GM19395 (cell line): ENCODE measurements at regions not wholly inside any gene's neighbourhood (a gene's known extent, or its start where the extent isn't known, plus 50 kb on each side); places are given as distances from the start of the nearest gene placed in this dataset.

Experiments used
- ATAC-seq: cut with Tn5 transposase; IDR thresholded peaks from one replicate; pipeline ENCODE4 v1.9.1; 2021; ENCODE audit warnings: mild to moderate bottlenecking, moderate library complexity; ENCODE audit not compliant: unreplicated experiment

DNA sequence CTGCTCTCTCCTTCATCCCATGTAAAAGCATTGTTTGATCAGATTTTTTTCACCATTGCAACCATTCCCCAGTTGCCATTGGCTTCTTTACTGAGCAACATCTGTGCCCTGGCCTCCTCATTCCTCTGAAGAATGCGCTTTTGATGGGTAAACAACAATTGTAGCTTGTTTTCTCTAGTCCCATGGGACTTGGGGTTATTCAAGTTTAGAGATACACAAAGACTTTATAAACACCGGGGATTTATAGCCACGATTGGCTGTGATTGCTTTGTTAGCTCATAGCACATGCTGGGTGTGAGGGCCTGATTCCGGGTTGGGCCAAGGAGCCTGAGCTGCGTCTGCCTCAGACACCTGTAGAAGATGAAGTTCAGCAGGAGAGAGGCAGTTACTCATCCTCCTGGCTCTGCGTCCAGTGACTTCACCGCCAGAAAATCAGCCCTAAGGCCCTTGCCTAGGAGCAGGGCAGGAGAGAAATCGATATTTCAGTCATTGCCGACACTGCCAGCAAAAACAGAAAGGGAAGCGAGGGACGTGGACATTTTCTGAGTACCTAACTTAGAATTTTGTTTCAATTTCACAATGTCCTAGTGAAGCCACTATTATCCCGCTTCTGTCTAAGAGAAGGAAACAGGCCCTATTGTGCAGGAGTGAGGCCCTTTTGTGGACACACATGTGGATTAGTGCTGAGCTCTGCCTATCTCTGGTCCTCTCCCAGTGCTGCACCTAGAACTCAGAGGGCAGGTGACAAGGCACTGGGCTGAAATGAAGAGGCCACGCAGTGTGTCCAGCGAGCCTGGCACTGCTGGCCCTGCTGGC lies 159.8 kb upstream of the USP24 start:
- no peak for ATAC-seq

DNA sequence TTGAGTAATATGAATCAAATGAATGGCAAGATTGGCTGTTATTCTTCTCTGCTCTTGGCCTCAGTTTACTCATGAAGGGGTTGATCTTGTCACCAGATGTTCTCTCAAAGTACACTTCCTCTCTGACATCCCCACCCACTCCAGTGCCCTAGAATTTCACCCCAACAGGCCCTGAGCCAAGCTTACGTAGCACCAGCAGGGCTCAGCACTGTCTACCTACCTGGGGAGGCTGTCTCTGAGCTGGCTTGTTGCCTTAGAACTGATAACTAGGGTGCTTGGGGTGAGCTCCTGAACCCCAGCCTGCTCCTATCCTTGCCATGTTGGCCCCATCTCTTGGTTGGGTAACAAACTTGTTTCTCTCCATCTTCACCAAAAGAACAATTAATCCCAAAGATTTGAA lies 159.1 kb upstream of the USP24 start:
- ATAC-seq: no peak

DNA sequence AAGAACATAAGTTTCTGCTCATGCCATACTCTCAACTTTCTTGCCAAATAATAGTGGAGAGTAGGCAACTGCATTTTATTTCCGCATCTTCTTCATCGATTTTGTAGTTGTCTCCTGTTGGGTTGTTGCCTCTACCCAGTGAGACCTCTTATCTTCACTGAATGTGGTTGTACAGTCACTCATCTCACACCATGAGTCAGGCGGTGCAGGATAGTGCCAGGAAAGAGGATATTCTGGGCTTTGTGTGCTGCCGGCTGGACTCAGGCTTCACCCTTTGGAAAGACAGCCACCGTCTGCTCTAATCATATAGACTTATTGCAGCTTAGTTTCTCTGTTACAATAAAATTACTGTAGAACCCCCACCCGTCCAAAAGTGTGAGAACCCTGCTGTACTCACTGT lies 154.3 kb upstream of the USP24 start:
- ATAC-seq: no peak

DNA sequence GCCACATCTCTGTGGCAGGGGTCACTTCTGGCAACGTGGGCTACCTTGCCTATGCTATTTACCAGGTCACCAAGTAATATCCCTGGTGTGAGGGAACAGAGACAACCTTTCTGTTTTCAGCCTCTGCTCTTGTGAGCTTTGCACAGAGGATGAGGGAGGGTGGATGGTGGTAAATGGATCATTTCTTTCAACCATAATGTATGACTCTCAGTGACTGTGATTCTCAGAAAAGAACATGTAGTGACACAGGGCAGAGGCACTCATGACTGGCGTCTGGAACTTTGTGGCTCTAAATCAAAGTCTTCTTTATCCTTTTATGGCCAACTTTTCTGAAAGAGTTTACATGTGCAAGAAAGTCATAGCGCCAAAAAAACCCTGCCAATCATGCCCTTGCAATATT lies 153.5 kb upstream of the USP24 start:
- ATAC-seq: no peak

DNA sequence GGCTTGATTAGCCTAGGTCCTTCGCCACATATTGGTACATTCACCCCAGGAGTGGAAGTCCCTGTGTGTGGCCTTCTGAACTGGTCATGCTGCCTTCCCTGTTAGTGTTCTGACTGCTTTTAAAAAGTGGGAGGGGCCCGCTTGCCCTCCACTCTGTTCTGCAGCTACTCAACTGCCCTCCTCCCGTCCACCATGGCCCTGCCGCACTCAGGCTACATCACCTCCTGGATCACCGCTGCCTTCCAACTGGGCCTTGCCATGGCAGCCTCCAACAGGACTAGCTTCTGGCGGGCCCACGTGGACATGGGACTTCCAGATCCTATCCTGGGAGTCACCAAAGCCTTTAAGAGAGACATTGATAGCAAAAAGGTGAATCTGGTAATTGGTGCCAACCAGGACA lies 152.1 kb upstream of the USP24 start:
- ATAC-seq: no peak

DNA sequence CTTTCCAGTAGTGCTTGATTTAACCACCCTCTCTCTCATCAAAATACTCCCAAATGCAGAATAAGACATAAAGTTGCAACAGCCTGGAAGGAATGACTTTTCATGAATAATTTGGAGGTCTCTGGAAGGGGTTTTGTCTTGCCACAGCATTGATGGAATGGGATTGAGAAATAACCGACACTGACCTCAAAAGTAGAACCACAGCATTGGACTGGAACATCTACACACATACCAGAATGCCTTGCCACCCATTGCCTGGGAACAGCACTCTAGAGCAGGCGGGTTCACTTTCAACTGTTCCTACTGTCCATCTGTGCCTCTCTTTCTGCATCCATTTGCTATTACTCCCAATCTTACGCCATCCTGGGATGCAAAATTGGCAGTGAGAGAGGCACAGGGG lies 149.1 kb upstream of the USP24 start:
- ATAC-seq: no peak

DNA sequence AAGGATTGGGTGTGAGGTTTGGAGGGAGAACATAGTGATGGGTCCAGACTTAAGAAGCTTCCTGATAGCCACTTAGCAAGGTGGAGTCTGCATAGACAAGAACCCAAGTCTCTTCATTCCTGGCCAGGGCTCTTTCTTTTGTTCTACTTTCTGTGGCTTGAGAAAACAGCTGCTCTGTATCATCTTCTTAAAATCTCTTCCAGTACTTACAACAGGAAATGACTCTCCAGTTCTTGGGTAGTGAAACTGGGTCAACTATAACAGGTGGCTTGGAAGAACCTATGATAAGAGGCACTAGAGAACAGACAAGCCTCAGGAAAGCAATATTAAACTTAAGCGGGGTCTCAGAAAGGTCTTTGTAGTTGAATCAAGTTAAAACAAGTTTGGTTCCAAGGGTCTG lies 148.1 kb upstream of the USP24 start:
- no peak for ATAC-seq

DNA sequence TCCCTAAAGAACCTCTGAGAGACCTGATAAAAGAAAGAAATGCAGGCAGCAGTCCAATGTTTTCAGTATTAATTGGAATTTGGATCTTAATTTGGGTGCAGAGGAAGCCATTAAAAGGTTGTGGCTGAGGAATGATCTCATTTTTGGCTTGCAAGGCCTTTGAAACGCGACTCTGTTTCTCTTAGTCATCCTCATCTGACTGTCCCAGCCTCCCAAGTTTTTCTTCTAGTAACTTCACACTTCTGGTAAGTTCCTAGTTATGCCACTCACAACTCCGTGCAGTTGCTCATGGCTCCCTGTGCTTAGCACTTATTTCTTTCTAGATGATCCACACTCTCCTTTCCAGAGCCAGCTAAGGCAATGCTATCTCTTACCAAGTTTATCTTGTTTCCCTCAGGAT lies 147.4 kb upstream of the USP24 start:
- no peak for ATAC-seq

DNA sequence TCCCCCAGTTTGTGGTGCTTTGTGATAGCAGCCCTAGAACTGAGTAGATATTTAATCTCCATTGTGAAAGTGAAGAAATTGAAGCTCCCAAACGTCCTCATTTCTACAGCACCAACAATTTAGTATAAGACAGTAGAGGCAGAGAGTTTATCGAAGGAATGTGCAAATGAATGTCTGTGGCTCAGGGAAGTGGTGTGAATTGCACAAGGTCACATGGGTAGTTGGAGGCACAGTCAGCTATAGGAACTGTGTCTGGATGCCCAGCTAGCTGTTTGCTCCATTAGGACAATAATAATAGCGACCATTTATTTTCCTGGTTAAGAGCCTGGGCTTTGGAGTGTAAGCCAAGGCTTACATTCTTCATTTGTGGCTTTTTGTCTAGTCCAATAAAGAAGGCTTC lies 144.4 kb upstream of the USP24 start:
- ATAC-seq: no peak

DNA sequence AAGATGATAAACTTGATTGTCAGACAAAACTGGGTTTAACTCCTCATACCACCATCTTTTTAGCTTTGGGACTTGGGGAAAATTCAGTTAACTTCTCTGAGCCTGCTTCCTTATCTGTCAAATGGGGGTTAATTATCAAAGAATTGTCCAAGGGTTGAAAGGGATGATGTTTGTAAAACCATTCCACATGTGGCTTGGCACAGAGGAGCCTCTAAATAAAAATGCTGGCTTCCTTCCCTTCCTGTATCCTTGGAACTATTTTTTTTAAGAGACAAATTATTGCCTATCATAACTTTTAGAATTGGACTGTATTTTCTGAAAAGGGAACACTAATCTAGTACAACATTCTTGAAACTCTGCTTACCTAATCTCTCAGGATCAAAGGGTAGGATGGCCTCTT lies 143.4 kb upstream of the USP24 start:
- ATAC-seq: no peak

DNA sequence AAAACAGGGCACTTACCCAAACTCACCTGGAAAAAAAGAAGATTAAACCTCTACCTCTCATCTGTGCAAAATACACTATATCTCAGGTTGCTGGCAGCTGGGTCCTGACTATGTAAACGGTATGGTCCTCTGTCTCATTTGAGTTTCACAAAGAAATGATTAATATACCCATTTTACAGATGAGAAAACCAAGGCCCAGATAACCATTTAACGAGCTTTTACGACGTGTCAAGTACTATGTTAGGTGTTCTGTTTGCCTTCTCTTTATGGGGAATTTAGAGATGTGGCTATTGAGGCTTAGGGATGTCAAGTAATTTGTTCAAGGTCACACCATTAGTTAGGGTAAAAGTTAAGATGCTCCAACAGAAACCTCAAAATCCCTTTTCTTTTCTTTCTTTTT lies 140.4 kb upstream of the USP24 start:
- ATAC-seq: no peak

DNA sequence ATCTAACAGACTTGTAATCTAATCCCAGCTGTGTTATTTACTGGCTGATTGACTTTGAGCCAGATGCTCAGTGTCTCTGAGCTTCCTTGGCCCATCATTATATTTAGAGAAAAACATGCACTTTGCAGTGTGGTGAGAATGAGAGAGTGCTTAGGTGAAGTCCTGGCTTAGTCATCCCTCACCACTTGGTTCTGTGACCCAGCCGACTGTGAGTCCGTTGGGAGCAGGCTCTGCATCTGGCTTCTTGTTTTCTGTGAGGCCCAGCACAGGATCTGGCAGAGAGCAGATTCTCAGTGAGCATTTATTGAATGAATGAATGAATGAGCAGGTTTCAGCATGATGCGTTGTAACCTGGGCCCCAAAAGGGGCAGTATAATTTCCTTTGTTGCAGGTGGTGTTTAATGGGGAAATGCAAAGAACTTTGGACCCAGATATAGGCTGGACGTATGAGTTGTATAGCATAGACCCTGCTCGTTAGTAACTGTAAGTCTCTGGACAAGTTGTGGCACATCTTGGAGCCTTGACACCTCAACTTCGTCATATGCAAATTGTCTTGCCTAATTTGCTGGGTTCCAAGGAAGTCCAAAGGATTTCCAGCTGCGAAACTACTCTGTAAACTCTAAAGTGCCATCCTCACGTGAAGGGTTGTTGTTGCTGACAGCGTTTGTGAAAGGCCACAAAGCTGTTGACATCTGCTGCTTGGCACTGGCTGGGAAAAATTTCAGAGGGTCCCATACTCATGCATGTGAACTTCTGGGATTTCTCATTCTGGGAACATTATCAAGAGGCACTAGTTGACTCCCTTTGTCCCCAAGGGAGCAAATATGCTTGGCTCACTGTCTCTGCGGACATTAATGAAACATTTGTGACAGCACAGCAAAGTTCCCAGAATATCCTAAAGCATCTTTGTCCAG lies 138.8 kb upstream of the USP24 start:
- ATAC-seq: no peak

DNA sequence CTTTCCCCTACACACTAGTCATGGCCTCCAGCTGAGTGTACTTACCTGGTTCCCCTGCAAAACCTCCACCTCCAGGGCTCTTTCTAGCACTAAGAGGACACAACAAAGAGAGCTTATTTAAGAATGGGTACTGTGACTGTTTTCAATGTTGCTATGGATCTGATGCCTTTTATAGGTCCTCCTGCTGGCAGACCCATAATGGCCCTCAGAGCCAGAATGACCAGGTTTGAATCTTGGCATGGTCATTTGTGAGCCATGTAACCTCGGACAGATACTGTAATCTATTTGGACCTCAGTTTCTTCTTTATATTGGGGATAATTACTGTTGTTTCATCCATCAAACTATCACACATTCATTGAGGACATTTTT lies 137.6 kb upstream of the USP24 start:
- ATAC-seq: no peak

DNA sequence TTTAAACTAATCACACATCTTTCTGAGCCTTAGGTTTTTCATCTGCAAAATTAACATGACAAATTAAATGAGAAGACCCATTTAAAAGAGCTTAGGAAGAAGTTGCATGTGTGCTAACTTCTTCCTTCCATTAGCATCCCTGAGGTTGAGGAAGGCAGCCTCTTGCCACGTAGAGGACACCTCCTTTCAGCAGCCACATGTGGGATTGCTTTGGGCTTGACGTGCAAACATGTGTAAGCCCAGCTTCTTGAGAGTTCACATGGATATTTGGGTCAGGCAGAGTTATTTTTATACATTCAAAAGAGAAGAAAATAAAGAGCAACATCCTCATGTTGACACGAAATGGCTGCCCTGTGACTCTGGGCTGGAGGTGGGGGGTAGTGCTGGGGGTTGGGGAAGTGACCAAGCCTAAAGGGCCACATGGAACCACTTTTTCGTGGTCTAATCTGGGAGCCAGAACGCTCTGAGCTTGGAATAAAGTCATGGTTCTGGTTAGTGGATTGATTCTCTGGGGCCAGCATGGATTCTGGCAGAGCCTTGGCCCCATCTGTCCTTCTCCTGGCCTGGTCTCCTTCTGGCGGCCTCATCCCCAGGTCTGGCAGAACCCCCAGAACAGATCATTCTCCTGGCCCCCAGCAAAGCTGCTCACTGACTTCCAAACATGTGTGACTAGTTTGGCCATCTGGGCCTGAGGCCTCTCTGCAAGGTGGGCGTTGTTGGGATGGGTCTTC lies 137.1 kb upstream of the USP24 start:
- no peak for ATAC-seq

DNA sequence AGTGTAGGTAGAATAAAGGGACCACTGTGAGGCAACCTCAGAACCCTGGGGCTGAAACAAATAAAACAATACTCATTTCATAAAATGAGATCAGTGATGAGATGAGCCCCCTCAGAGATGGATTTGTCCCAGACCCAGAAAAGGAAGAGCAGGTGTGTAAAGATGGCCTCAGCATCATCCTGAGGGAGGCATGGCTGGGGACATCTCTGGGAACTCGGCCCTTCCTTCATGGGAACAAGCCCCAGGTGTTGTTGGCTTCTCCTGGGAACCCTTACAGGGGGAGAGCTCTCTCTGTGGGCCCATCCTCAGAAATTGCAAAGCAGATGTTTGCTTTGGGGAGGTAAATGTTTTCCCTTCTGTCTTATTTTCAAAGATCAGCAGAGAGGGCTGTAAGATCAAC lies 133.2 kb upstream of the USP24 start:
- no peak for ATAC-seq

DNA sequence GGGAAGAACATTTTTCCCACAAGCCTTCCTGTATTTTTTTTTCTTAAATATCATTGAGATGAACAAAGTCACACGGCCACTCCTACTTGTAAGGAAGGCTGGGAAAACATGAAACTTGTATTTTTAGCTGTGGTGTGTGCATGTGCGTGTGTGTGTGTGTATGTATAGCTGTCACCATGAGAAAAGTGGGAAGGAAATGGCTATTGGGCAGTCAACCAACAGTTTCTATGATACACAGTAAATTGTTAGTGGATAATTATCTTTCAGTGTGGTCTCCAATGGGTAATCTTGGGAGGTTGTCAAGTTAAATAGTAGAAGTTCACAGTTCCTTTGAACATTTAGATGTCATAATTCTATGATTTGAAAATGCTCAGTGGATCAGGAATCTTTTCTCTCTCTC lies 132.7 kb upstream of the USP24 start:
- no peak for ATAC-seq

DNA sequence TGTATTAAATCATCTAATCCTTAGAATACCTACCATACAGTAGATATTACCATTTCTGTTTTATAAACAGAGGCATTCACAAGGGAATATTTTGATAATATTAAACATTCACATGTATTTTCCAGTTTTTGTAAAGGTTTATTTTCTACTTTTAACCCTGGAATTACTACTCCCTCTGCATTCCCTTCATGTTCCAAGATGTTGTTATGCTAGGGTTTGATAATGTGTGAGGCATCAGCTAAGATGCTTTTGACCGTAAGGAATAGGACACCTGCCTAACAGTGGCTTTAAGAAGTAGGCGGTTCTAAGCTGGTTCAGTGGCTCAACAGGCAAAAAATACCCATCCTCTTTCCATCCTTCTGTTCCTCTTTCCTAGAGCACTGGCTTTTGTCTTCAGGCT lies 131.9 kb upstream of the USP24 start:
- ATAC-seq: no peak

DNA sequence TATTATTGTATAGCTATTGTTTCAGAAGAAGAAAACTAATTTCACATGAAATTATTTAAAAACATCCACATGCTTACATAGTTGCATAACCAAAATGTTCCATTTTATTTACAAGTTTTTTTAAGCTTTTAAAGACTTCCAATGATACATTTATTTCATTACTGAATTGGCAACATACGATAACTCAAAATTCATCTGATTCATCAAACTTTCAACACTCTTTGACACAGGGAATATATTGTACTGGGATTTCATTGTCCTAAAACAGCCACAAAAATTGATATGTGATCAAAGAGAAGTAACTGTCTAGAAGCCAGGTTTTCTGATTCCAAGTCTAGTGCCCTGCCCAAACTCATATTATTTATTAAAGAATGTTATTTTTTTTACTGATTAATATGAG lies 131.4 kb upstream of the USP24 start:
- no peak for ATAC-seq

DNA sequence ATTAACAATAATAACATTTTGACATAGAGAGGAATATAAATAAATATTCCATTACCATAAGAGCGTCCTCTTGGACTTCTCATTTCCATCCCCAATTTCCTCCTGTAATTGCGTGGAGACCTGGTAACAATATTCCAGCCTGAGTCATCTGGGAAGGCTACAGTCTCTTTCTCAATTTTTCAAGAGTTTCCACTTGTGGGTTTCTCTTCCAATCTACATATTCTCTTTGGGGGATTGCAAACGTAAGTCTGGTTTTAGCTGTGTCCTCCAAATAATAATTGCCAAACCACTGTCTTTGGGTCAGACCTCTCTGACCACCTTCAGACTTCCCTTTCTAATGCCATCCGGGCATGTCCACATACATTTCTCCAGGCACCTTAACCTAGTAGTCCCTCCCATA lies 124.5 kb upstream of the USP24 start:
- ATAC-seq: no peak

DNA sequence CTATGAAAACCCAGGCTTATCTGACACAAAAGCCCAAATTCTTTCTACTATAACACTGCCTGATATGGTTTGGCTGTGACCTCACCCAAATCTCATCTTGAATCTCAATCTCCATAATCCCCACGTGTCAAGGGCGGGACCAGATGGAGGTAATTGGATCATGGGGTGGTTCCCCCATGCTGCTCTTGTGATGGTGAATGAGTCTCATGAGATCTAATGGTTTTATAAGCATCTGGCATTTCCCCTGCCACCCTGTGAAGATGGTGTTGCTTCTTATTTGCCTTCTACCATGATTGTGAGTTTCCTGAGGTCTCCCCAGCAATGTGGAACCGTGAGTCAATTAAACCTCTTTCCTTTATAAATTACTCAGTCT lies 123.3 kb upstream of the USP24 start:
- no peak for ATAC-seq

DNA sequence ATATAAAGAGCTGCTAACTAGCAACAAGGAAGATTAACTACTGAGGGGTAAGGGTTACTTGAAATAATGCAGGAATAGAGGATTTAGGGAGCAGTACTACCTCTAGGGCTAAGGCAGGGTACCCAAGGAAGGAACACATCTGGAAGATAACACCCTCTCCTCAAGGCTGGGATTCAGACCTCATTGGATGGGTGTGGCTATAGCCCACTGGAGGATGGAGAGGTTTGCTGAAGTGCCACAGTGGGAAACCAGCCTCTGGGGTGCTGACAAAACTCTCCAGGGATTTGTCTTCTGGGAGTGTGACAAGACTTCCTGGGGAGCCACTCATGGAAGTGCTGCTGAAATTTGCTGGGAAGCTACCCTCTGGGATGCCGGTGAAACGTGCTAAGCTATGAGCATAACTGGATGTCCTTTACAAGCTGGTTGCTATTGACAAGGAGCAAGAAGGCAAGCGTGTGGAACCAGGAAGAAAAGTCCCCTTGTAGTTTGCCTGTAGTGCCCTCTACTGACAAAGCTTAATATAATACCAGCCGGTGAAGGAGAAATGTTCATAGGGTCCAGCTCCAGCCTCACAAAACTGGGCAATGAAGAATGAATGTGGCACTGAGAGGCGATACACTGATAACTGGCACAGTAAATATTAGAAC lies 122.8 kb upstream of the USP24 start:
- ATAC-seq: no peak
